ENCODE measurements at regions not wholly inside any gene's neighbourhood (a gene's known extent, or its start where the extent isn't known, plus 50 kb on each side); places are given as distances from the start of the nearest gene placed in this dataset.
"Not testable (repeated sequence)": the region's sequence is repeated elsewhere in the genome, so short reads cannot be mapped to it uniquely, and the experiment has no call there.

- intact Hi-C loops (cut with DNase I), result no loop called here
- Histone ChIP-seq H3K36me3 (no peaks in the 10 kb centered on the region), H3K4me3 (no peak overlapping the region), H3K27me3 (no peaks in the 10 kb centered on the region), H3K27ac (no peak overlapping the region), H3K9me3 (no peaks in the 10 kb centered on the region), H3K4me1 (no peaks in the 10 kb centered on the region)
- no peak for TF ChIP-seq CTCF (IDR thresholded peaks at IDR 0.05)
- ATAC-seq (no peak), DNase-seq (no peak)
Observed at GRCh38 chr12:30564394-30564793, 131.3 kb downstream of the IPO8 start.

DNA sequence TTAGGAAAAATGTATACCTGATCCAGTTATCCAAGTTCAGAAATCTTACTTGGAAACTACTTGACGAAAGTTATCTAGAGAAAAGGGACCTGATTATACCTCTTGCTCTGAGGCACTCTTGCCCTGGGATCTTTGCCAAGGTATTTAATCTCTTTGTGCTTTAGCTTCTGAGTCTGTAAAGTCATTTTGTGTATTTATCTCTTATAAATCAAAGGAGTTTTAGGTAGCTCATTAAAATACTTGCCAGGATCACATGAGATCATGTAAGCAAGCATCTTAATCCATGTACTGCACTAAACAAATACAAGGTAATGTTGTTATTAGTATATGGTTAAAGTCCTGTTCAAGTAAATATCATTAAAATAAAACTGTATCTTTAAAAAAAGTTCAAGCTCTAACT, 147.5 kb downstream of the IPO8 start:
- Histone ChIP-seq H3K4me1 (no peaks in the 10 kb centered on the region), H3K4me3 (no peak overlapping the region), H3K27me3 (no peaks in the 10 kb centered on the region), H3K36me3 (no peaks in the 10 kb centered on the region), H3K27ac (no peak overlapping the region), H3K9me3 (no peaks in the 10 kb centered on the region)
- ATAC-seq, result no peak
- TF ChIP-seq CTCF (IDR thresholded peaks at IDR 0.05), result no peak
- DNase-seq, result no peak
- intact Hi-C loops (cut with DNase I), result no loop called here

- Histone ChIP-seq H3K9me3 (no peaks in the 10 kb centered on the region), H3K4me1 (no peaks in the 10 kb centered on the region), H3K4me3 (no peak overlapping the region), H3K27me3 (no peaks in the 10 kb centered on the region), H3K36me3 (no peaks in the 10 kb centered on the region), H3K27ac (no peak overlapping the region)
- intact Hi-C loops (cut with DNase I), result no loop called here
- ATAC-seq, result no peak
- DNase-seq, result no peak
- TF ChIP-seq CTCF (IDR thresholded peaks at IDR 0.05), result no peak
Observed at GRCh38 chr12:30546121-30546520, 149.5 kb downstream of the IPO8 start.

DNA sequence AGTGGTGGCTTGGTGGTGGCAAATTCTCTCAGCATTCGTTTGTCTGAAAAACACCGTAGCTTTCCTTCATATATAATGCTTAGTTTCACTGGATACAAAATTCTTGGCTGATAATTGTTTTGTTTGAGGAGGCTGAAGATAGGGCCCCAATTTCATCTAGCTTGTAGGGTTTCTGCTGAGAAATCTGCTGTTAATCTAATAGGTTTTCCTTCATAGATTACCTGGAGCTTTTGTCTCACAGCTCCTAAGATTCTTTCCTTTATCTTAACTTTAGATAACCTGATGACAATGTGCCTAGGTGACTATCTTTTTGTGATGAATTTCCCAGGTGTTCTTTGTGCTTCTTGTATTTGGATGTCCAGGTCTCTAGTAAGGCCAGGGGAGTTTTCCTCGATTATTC, 151.0 kb downstream of the IPO8 start:
- H3K4me3 ChIP-seq; DNase-seq; H3K27ac ChIP-seq; H3K27me3 ChIP-seq; ATAC-seq; H3K4me1 ChIP-seq; H3K9me3 ChIP-seq; intact Hi-C loops (cut with DNase I); H3K36me3 ChIP-seq: not testable (repeated sequence)

DNA sequence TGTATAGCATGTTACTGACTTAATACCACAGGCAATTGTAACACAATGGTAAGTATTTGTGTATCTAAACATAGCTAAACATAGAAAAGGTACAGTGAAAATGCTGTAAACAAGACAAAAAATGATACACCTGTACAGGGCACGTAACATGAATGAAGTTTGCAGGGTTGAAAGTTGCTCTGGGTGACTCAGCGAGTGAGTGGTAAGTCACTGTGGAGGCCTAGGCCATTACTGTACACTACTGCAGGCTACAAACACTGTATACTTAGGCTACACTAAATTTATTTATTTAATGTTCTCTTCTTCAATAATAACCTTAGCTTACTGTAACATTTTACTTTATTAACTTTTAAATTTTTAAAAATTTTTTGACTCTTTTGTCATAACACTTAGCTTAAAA, 158.4 kb downstream of the IPO8 start:
- H3K36me3 ChIP-seq, result no peaks in the 10 kb centered on the region
- no peak for TF ChIP-seq CTCF (IDR thresholded peaks at IDR 0.05)
- DNase-seq (no peak), ATAC-seq (no peak)
- intact Hi-C loops (cut with DNase I), result no loop called here
- no peaks in the 10 kb centered on the region for H3K9me3 ChIP-seq
- no peak overlapping the region for H3K4me3 ChIP-seq
- H3K4me1 ChIP-seq, result no peaks in the 10 kb centered on the region
- no peaks in the 10 kb centered on the region for H3K27me3 ChIP-seq
- no peak overlapping the region for H3K27ac ChIP-seq

- H3K9me3 ChIP-seq, result no peaks in the 10 kb centered on the region
- no peak overlapping the region for H3K4me3 ChIP-seq
- H3K4me1 ChIP-seq, result no peaks in the 10 kb centered on the region
- intact Hi-C loops (cut with DNase I), result no loop called here
- no peaks in the 10 kb centered on the region for H3K27me3 ChIP-seq
- H3K27ac ChIP-seq, result no peak overlapping the region
- no peak for TF ChIP-seq CTCF (IDR thresholded peaks at IDR 0.05)
- no peak for DNase-seq
- no peak for ATAC-seq
- no peaks in the 10 kb centered on the region for H3K36me3 ChIP-seq
Observed at GRCh38 chr12:30533558-30534265, 162.0 kb downstream of the IPO8 start.
